Prostate gland (tissue), 2 donors: ENCODE measurements at regions not wholly inside any gene's neighbourhood (a gene's known extent, or its start where the extent isn't known, plus 50 kb on each side); places are given as distances from the start of the nearest gene placed in this dataset.

Experiments
- DNase-seq: peaks from one replicate; pipeline ENCODE4 v3.0.0-alpha.2; 2019; ENCODE audit warnings: low spot score
- H3K27ac ChIP-seq, 2 donors: fragments of 200-600 bp; sonication (generic); 2 replicates each; pipeline ENCODE4 v1.5.1; 2017 to 2019
- H3K27me3 ChIP-seq: fragments of 200-600 bp; sonication (generic); replicated peaks from 2 replicates; pipeline ENCODE4 v1.5.1; 2019; ENCODE audit not compliant: insufficient read depth
- H3K36me3 ChIP-seq, 2 donors: fragments of 200-600 bp; sonication (generic); 1 replicate in 1 of 2; 2 replicates in 1 of 2; pipeline versions ENCODE4 v1.5.1 to v1.8.1; 2017 to 2019
- H3K4me1 ChIP-seq: fragments of 200-600 bp; sonication (generic); replicated peaks from 2 replicates; pipeline ENCODE4 v1.5.1; 2019
- H3K4me3 ChIP-seq, 2 donors: fragments of 200-600 bp; sonication (generic); 2 replicates each; pipeline ENCODE4 v1.5.1; 2017 to 2019
- H3K9me3 ChIP-seq: fragments of 200-600 bp; sonication (generic); 2 replicates; pipeline ENCODE4 v1.5.1; 2017
- CTCF ChIP-seq, 4 experiments: fragments of 200-600 bp in 2 of 4; fragments of 450-650 bp in 2 of 4; sonication (generic) in 2 of 4; IDR thresholded peaks; 1 replicate in 3 of 4; 2 replicates in 1 of 4; pipeline ENCODE4 v1.5.1; 2016 to 2019; ENCODE audit warnings: antibody characterized with exemption in 4 of 4, mild to moderate bottlenecking in 2 of 4, moderate library complexity in 2 of 4
- POLR2A ChIP-seq: fragments of 450-650 bp; IDR thresholded peaks from one replicate; pipeline ENCODE4 v1.6.1; 2016; ENCODE audit warnings: antibody characterized with exemption, mild to moderate bottlenecking
- POLR2AphosphoS5 ChIP-seq: sonication (generic); formaldehyde crosslinking; IDR thresholded peaks from one replicate; pipeline ENCODE4 v1.6.1; 2017; ENCODE audit warnings: antibody characterized with exemption
- WGBS: methylation state at CpG from one replicate; pipeline ENCODE4 v1.1.5; 2018; 5-methylcytosine and 5-hydroxymethylcytosine counted together
- intact Hi-C: fragments of 100-400 bp; cut with DNase I; formaldehyde crosslinking; loops from one replicate; pipeline ENCODE4 v1.14.2; 2022

- Histone ChIP-seq H3K36me3 (no peaks in the 10 kb centered on the region), H3K9me3 (no peaks in the 10 kb centered on the region), H3K4me1 (no peaks in the 10 kb centered on the region), H3K27ac (no peak overlapping the region), H3K27me3 (peaks cover 2% of the 10 kb centered on the region), H3K4me3 (no peak overlapping the region)
- WGBS = 79% methylated on average over 5 of the region's 5 CpGs
- intact Hi-C loops = no loop called here
- TF ChIP-seq CTCF (IDR thresholded peaks at IDR 0.05) = no peak
- DNase-seq = no peak
These were observed 70.3 kb upstream of the CD83 start for GRCh38 chr6:14047151-14047740.

- WGBS = 56% methylated on average over 3 of the region's 3 CpGs
- intact Hi-C loops = no loop called here
- Histone ChIP-seq H3K27me3 (peaks cover 2% of the 10 kb centered on the region), H3K36me3 (no peaks in the 10 kb centered on the region), H3K4me3 (no peak overlapping the region), H3K27ac (no peak overlapping the region), H3K9me3 (no peaks in the 10 kb centered on the region), H3K4me1 (no peaks in the 10 kb centered on the region)
- TF ChIP-seq POLR2AphosphoS5 (no peak), CTCF (IDR thresholded peaks at IDR 0.05) (no peak), POLR2A (no peak)
- no peak for DNase-seq
These were observed 68.7 kb upstream of the CD83 start for GRCh38 chr6:14048837-14049236.

- intact Hi-C loops = no loop called here
- WGBS = 51% methylated on average over 2 of the region's 2 CpGs
These were observed 66.2 kb upstream of the CD83 start for GRCh38 chr6:14051355-14051754.

GRCh38 chr6:14053811-14054210 is 63.8 kb upstream of the CD83 start:
- H3K36me3 ChIP-seq = no peaks in the 10 kb centered on the region
- no peak for TF ChIP-seq POLR2A
- no peak for TF ChIP-seq POLR2AphosphoS5
- no peak for TF ChIP-seq CTCF (IDR thresholded peaks at IDR 0.05)
- WGBS = 82% methylated on average over 2 of the region's 2 CpGs
- no peak overlapping the region for H3K27ac ChIP-seq
- intact Hi-C loops = no loop called here
- no peak for DNase-seq
- H3K4me1 ChIP-seq = no peaks in the 10 kb centered on the region
- no peaks in the 10 kb centered on the region for H3K9me3 ChIP-seq
- peaks cover 2% of the 10 kb centered on the region for H3K27me3 ChIP-seq
- no peak overlapping the region for H3K4me3 ChIP-seq

More at GRCh38 chr6:14051355-14051754, 66.2 kb upstream of the CD83 start:
- no peak overlapping the region for H3K27ac ChIP-seq
- peaks cover 2% of the 10 kb centered on the region for H3K27me3 ChIP-seq
- no peak overlapping the region for H3K4me3 ChIP-seq
- no peak for DNase-seq
- no peaks in the 10 kb centered on the region for H3K9me3 ChIP-seq
- TF ChIP-seq CTCF (IDR thresholded peaks at IDR 0.05) (no peak), POLR2AphosphoS5 (no peak), POLR2A (no peak)
- no peaks in the 10 kb centered on the region for H3K36me3 ChIP-seq
- H3K4me1 ChIP-seq = no peaks in the 10 kb centered on the region

- peaks cover 2% of the 10 kb centered on the region for H3K27me3 ChIP-seq
- WGBS = 37% methylated on average over 2 of the region's 2 CpGs
- H3K27ac ChIP-seq = no peak overlapping the region
- no peaks in the 10 kb centered on the region for H3K9me3 ChIP-seq
- H3K4me1 ChIP-seq = no peaks in the 10 kb centered on the region
- intact Hi-C loops = no loop called here
- TF ChIP-seq POLR2A (no peak), CTCF (IDR thresholded peaks at IDR 0.05) (no peak), POLR2AphosphoS5 (no peak)
- H3K36me3 ChIP-seq = no peaks in the 10 kb centered on the region
- DNase-seq = no peak
- H3K4me3 ChIP-seq = no peak overlapping the region
These were observed 62.0 kb upstream of the CD83 start for GRCh38 chr6:14055541-14055940.
